ENCODE measurements at regions not wholly inside any gene's neighbourhood (a gene's known extent, or its start where the extent isn't known, plus 50 kb on each side); places are given as distances from the start of the nearest gene placed in this dataset.

GRCh38 chr10:100688201-100688600 lies 57.2 kb upstream of the PAX2 start:
- H3K4me3 ChIP-seq: no peak overlapping the region
- H3K27ac ChIP-seq: no peak overlapping the region
- intact Hi-C loops (cut with DNase I): no loop called here
- 7 to 11% (median 7%) methylated on average over 6 of the region's 6 CpGs for WGBS, 3 donors
- no peak for TF ChIP-seq CTCF (IDR thresholded peaks at IDR 0.05)
- no peaks in the 10 kb centered on the region for H3K36me3 ChIP-seq (ENCODE audit: insufficient read depth in 1 of 2, low read depth in 1 of 2)
- no peak for DNase-seq
- H3K9me3 ChIP-seq: no peaks in the 10 kb centered on the region
- ATAC-seq: no peak
- H3K27me3 ChIP-seq (ENCODE audit: insufficient read depth in 3 of 3, low read length in 2 of 3): peaks cover 4 to 70% (median 26%) of the 10 kb centered on the region in 3 donors
- H3K4me1 ChIP-seq: no peaks in the 10 kb centered on the region

GRCh38 chr10:100693821-100694220 lies 51.6 kb upstream of the PAX2 start:
- ATAC-seq: no peak
- TF ChIP-seq CTCF (IDR thresholded peaks at IDR 0.05): no peak
- Histone ChIP-seq H3K4me3 (no peak overlapping the region), H3K27ac (no peak overlapping the region), H3K9me3 (no peaks in the 10 kb centered on the region), H3K27me3 (ENCODE audit: insufficient read depth in 3 of 3, low read length in 2 of 3) (peaks cover 0 to 32% (median 1%) of the 10 kb centered on the region in 3 donors), H3K4me1 (no peaks in the 10 kb centered on the region), H3K36me3 (ENCODE audit: insufficient read depth in 1 of 2, low read depth in 1 of 2) (no peaks in the 10 kb centered on the region)
- no peak for DNase-seq
- intact Hi-C loops (cut with DNase I): no loop called here
- WGBS, 3 donors: 52 to 62% (median 59%) methylated on average over 5 of the region's 5 CpGs
